ENCODE measurements at regions not wholly inside any gene's neighbourhood (a gene's known extent, or its start where the extent isn't known, plus 50 kb on each side); places are given as distances from the start of the nearest gene placed in this dataset.

GRCh38 chr2:120515759-120516678 lies 170.1 kb downstream of the INHBB start:
- WGBS, 2 donors, result 79 to 90% methylated on average over 5 of the region's 5 CpGs
- DNase-seq (ENCODE audit: low spot score in 2 of 2), result no peak
- intact Hi-C loops (cut with DNase I; ENCODE audit: low total_unique reads), result no loop called here
- no peak overlapping the region for H3K4me3 ChIP-seq (ENCODE audit: low read depth, poor library complexity, severe bottlenecking)
- no peak for TF ChIP-seq CTCF (IDR thresholded peaks at IDR 0.05)
- no peak for TF ChIP-seq POLR2A (IDR thresholded peaks at IDR 0.05)

- no peak overlapping the region for H3K4me3 ChIP-seq (ENCODE audit: low read depth, poor library complexity, severe bottlenecking)
- intact Hi-C loops (cut with DNase I; ENCODE audit: low total_unique reads), result no loop called here
- no peak for DNase-seq (ENCODE audit: low spot score in 2 of 2)
- 81 to 86% methylated on average over 6 of the region's 6 CpGs for WGBS, 2 donors
- no peak for TF ChIP-seq CTCF (IDR thresholded peaks at IDR 0.05)
Observed at GRCh38 chr2:120516679-120517314, 170.9 kb downstream of the INHBB start.

- intact Hi-C loops (cut with DNase I; ENCODE audit: low total_unique reads), result no loop called here
- no peak for TF ChIP-seq CTCF (IDR thresholded peaks at IDR 0.05)
- no peak for TF ChIP-seq POLR2A (IDR thresholded peaks at IDR 0.05)
Observed at GRCh38 chr2:120517751-120518469, 172.0 kb downstream of the INHBB start.

GRCh38 chr2:120518819-120519218 lies 172.9 kb downstream of the INHBB start:
- DNase-seq (ENCODE audit: low spot score in 2 of 2), result no peak
- H3K4me3 ChIP-seq (ENCODE audit: low read depth, poor library complexity, severe bottlenecking), result no peak overlapping the region
- intact Hi-C loops (cut with DNase I; ENCODE audit: low total_unique reads), result no loop called here
- TF ChIP-seq CTCF (IDR thresholded peaks at IDR 0.05) (no peak), POLR2A (IDR thresholded peaks at IDR 0.05) (no peak)
- 93 to 94% methylated on average over 5 of the region's 5 CpGs for WGBS, 2 donors

More at GRCh38 chr2:120517751-120518469, 172.0 kb downstream of the INHBB start:
- no peak for DNase-seq (ENCODE audit: low spot score in 2 of 2)
- WGBS, 2 donors, result 84 to 86% methylated on average over 7 of the region's 7 CpGs
- H3K4me3 ChIP-seq (ENCODE audit: low read depth, poor library complexity, severe bottlenecking), result no peak overlapping the region

- no peak overlapping the region for H3K4me3 ChIP-seq (ENCODE audit: low read depth, poor library complexity, severe bottlenecking)
- no peak for DNase-seq (ENCODE audit: low spot score in 2 of 2)
- TF ChIP-seq CTCF (IDR thresholded peaks at IDR 0.05) (no peak), POLR2A (IDR thresholded peaks at IDR 0.05) (no peak)
- 88 to 94% methylated on average over 5 to 6 of the region's 6 CpGs for WGBS, 2 donors
- intact Hi-C loops (cut with DNase I; ENCODE audit: low total_unique reads), result no loop called here
Observed at GRCh38 chr2:120519469-120519868, 173.5 kb downstream of the INHBB start.
